IPS DF 6.9 (cell line): ENCODE measurements at regions not wholly inside any gene's neighbourhood (a gene's known extent, or its start where the extent isn't known, plus 50 kb on each side); places are given as distances from the start of the nearest gene placed in this dataset.
"Not testable (repeated sequence)": the region's sequence is repeated elsewhere in the genome, so short reads cannot be mapped to it uniquely, and the experiment has no call there.

Experiments used
- DNase-seq: peaks from one replicate; pipeline ENCODE4 v3.0.0-alpha.2; 2013; ENCODE audit warnings: low read depth, low spot score
- H3K27ac ChIP-seq: one replicate; pipeline ENCODE4 v1.5.1; 2013; ENCODE audit warnings: low read length, control low read depth
- H3K27me3 ChIP-seq: 2 replicates; pipeline ENCODE4 v1.6.1; 2013; ENCODE audit warnings: mild to moderate bottlenecking, low read length; ENCODE audit not compliant: control insufficient read depth, insufficient read depth
- H3K36me3 ChIP-seq: 2 replicates; pipeline ENCODE4 v1.6.1; 2013; ENCODE audit warnings: low read length; ENCODE audit not compliant: control insufficient read depth, insufficient read depth
- H3K4me1 ChIP-seq: 2 replicates; pipeline ENCODE4 v1.6.1; 2013; ENCODE audit warnings: low read length; ENCODE audit not compliant: control insufficient read depth, insufficient read depth
- H3K4me3 ChIP-seq: 2 replicates; pipeline ENCODE4 v1.5.1; 2013; ENCODE audit warnings: mild to moderate bottlenecking, low read length
- H3K9me3 ChIP-seq: 2 replicates; pipeline ENCODE4 v1.6.1; 2013; ENCODE audit warnings: low read length, inconsistent platforms; ENCODE audit not compliant: control insufficient read depth, insufficient read depth
- WGBS: extraction: QIAGEN DNeasy Blood & Tissue Kit; methylation state at CpG from one replicate; pipeline ENCODE4 v1.1.7; 2013; ENCODE audit warnings: mixed read lengths, missing lambda C conversion rate; ENCODE audit not compliant: insufficient read length, insufficient coverage; 5-methylcytosine and 5-hydroxymethylcytosine counted together

- no CpG with 5 or more reads among the region's 7 CpGs for WGBS
- H3K4me1 ChIP-seq, DNase-seq, H3K36me3 ChIP-seq, H3K4me3 ChIP-seq, H3K27me3 ChIP-seq, H3K27ac ChIP-seq, H3K9me3 ChIP-seq: not testable (repeated sequence)
Observed at GRCh38 chr7:149930374-149931068, 56.8 kb downstream of the ATP6V0E2 start.

GRCh38 chr7:149933776-149934175 lies 60.0 kb downstream of the ATP6V0E2 start:
- H3K4me1 ChIP-seq, H3K27ac ChIP-seq, H3K36me3 ChIP-seq, H3K4me3 ChIP-seq, DNase-seq, H3K27me3 ChIP-seq, H3K9me3 ChIP-seq: not testable (repeated sequence)
- no CpG with 5 or more reads among the region's 5 CpGs for WGBS

DNA sequence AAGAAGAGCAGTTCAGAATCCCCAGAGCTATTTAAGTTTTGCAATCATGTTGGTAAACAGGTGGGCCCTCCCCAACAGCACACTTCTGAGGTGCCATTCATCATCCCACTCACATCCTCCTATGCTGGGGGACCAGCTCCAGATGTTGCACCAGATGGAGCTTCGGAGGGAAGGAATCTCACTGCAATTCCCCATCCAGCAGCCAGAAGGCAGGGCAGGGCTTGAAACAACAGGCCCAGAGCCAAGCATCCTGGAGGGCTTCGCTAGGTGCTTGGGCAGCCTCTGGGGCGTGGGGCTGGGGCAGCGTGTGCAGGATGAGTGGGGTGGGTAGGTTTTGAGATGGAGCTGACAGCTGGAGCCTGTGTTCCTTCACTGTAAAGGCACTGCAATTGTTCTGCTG lies 73.6 kb downstream of the ATP6V0E2 start:
- no CpG with 5 or more reads among the region's 4 CpGs for WGBS
- H3K4me3 ChIP-seq, H3K27me3 ChIP-seq, H3K27ac ChIP-seq, DNase-seq, H3K4me1 ChIP-seq, H3K36me3 ChIP-seq, H3K9me3 ChIP-seq: not testable (repeated sequence)

- not testable (repeated sequence) for H3K27me3 ChIP-seq, H3K9me3 ChIP-seq, H3K4me3 ChIP-seq, H3K36me3 ChIP-seq, H3K27ac ChIP-seq, DNase-seq, H3K4me1 ChIP-seq
- no CpG with 5 or more reads among the region's 13 CpGs for WGBS
Observed at GRCh38 chr7:149948444-149948843, 74.7 kb downstream of the ATP6V0E2 start.

GRCh38 chr7:149949863-149950577 lies 76.3 kb downstream of the ATP6V0E2 start:
- H3K4me1 ChIP-seq, DNase-seq, H3K27me3 ChIP-seq, H3K9me3 ChIP-seq, H3K36me3 ChIP-seq, H3K4me3 ChIP-seq, H3K27ac ChIP-seq: not testable (repeated sequence)
- no CpG with 5 or more reads among the region's 13 CpGs for WGBS

DNA sequence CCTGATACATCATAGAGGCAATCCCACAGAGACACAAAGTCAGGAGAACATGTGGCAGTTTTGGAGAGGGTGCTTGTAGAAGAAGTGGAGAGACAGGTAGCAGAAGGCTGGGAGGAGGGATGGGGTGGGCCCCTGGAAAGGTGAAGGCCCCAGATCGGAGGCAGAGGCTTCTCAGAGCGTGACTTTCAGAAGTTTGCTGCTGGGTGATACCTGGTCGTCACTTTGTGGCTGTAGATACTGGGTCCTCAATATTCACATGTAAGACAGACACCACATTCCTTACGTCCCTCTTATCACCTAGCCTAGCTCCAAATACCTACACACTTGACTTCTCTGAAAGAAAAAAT lies 76.8 kb downstream of the ATP6V0E2 start:
- WGBS, result no CpG with 5 or more reads among the region's 4 CpGs
- H3K4me1 ChIP-seq, H3K9me3 ChIP-seq, H3K27me3 ChIP-seq, DNase-seq, H3K4me3 ChIP-seq, H3K36me3 ChIP-seq, H3K27ac ChIP-seq: not testable (repeated sequence)

DNA sequence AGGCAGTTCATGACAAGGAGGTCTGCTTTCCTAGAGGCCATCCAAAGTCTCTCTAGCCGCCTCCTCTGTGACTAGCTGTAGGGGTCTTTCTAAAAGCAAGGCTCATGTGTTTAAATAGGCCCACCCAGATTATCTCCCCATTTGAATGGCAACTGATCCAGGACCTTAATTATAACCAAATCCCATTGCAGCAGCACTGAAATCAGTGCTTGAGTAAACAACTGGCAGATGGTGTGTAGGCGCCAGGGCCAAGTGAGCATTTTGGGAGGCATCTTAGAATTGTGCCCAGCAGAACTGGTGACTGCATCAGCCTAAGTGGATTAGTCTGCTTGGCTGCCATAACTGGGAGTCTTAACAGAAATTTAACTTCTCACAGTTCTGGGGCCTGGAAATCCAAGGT lies 77.8 kb downstream of the ATP6V0E2 start:
- H3K4me3 ChIP-seq, H3K36me3 ChIP-seq, H3K27ac ChIP-seq, H3K27me3 ChIP-seq, H3K9me3 ChIP-seq, DNase-seq, H3K4me1 ChIP-seq: not testable (repeated sequence)
- no CpG with 5 or more reads among the region's 2 CpGs for WGBS

GRCh38 chr7:149958880-149959279 lies 85.1 kb downstream of the ATP6V0E2 start:
- not testable (repeated sequence) for H3K9me3 ChIP-seq, DNase-seq, H3K27me3 ChIP-seq, H3K27ac ChIP-seq, H3K4me1 ChIP-seq, H3K36me3 ChIP-seq, H3K4me3 ChIP-seq
- WGBS, result no CpG with 5 or more reads among the region's 2 CpGs

- not testable (repeated sequence) for H3K4me3 ChIP-seq, H3K27ac ChIP-seq, H3K9me3 ChIP-seq, H3K27me3 ChIP-seq, H3K36me3 ChIP-seq, DNase-seq, H3K4me1 ChIP-seq
Observed at GRCh38 chr7:149960863-149961262, 87.1 kb downstream of the ATP6V0E2 start.

DNA sequence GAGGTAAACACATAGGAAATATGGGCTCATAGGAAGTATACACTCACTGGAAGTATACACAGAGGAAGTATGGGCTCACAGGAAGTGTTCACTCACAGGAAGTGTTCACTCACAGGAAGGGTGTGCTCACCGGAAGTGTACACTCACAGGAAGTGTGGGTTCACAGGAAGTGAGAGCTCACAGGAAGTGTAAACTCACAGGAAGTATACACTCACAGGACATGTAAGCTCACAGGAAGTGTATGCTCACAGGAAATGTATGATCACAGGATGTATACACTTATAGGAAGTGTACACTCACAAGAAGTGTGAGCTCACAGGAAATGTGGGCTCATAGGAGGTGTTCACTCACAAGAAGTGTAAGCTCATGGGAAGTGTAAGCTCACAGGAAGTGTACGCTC lies 88.1 kb downstream of the ATP6V0E2 start:
- not testable (repeated sequence) for H3K27ac ChIP-seq, H3K4me3 ChIP-seq, H3K4me1 ChIP-seq, H3K27me3 ChIP-seq, H3K9me3 ChIP-seq, DNase-seq, H3K36me3 ChIP-seq
- no CpG with 5 or more reads among the region's 2 CpGs for WGBS

DNA sequence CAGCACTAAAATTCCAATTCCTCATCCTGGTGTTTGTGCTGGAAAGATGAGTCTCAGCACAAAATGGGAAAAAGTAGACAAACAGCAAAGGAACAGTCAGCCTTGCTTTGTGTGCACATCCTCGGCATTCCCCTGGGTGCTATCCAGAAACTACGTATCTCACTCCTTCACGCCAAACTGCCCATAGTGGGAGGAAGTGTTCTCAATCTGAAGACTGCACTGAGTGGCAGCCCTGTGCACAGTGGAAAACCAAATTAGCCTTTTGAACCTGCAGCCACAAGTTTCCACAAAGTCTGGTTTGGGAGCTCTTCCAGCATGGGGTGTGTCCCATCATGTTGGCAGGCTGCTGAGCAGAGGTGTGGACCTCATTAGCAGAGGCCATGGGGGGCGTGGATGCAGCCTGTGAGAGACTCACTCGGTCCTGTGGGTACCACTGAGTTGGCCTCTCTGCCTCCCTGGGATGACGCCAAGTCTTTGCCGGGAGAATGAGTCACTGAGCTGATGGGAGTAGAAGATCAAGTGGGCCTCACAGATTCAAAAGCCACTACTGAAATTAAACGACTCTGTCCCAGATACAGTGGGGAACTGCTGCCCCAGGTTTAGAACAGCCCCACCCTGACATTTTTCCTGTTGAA lies 89.0 kb downstream of the ATP6V0E2 start:
- H3K27me3 ChIP-seq, H3K4me3 ChIP-seq, H3K4me1 ChIP-seq, H3K9me3 ChIP-seq, DNase-seq, H3K36me3 ChIP-seq, H3K27ac ChIP-seq: not testable (repeated sequence)
- no CpG with 5 or more reads among the region's 8 CpGs for WGBS
